Right atrium auricular region (tissue), 2 donors: ENCODE measurements at regions not wholly inside any gene's neighbourhood (a gene's known extent, or its start where the extent isn't known, plus 50 kb on each side); places are given as distances from the start of the nearest gene placed in this dataset.
"Not testable (repeated sequence)": the region's sequence is repeated elsewhere in the genome, so short reads cannot be mapped to it uniquely, and the experiment has no call there.

Source experiments
- DNase-seq: peaks from one replicate; pipeline ENCODE4 v3.0.0-alpha.2; 2019; ENCODE audit warnings: low spot score
- H3K27ac ChIP-seq, 2 donors: fragments of 200-600 bp; sonication (generic); 1 replicate in 1 of 2; 2 replicates in 1 of 2; pipeline ENCODE4 v1.5.1; 2016 to 2019
- H3K27me3 ChIP-seq, 2 donors: fragments of 200-600 bp; sonication (generic); one replicate each; pipeline versions ENCODE4 v1.5.1 to v1.6.0; 2017 to 2019
- H3K36me3 ChIP-seq: fragments of 200-600 bp; sonication (generic); one replicate; pipeline ENCODE4 v1.5.1; 2016
- H3K4me1 ChIP-seq, 2 donors: fragments of 200-600 bp; sonication (generic); one replicate each; pipeline versions ENCODE4 v1.5.1 to v1.6.0; 2017 to 2019
- H3K4me3 ChIP-seq, 2 donors: fragments of 200-600 bp; sonication (generic); 1 replicate in 1 of 2; 2 replicates in 1 of 2; pipeline ENCODE4 v1.5.1; 2017 to 2019; ENCODE audit warnings: mild to moderate bottlenecking in 1 of 2, moderate library complexity in 1 of 2
- H3K9me3 ChIP-seq, 2 donors: fragments of 200-600 bp; sonication (generic); one replicate each; pipeline ENCODE4 v1.5.1; 2019
- CTCF ChIP-seq, 2 donors: fragments of 200-600 bp; sonication (generic); IDR thresholded peaks; one replicate each; pipeline ENCODE4 v1.5.1; 2019; ENCODE audit warnings: antibody characterized with exemption in 2 of 2

DNA sequence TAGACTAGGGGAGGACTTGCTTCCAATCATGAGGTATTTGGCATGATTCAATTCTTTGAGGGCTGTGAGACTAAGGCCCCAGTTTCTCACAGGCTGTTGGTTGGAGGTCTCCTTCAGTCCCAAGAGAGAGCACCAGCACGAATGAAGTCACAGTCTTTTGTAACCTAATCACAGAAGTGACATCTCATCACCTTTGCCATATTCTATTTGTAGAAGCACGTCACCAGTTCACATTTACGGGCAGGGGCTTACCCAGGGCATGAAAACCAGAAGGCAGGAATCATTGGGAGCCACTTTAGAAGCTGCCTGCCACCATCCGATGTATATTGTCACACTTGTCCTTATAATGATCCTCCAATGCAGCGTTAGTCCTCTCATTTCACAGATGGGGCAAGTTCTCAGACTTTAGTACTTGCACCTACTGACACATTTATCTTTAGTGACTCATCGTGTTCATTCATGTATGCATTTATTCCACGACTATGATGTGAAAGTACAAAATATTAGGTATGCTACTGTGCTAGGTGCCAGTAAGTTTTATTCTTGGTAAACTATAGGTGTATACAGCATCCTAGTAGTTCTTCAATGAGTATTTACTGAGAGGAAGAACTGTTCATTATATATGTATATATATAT lies 163.8 kb upstream of the PGRMC2 start:
- no peaks in the 10 kb centered on the region for H3K27me3 ChIP-seq
- no peak overlapping the region for H3K27ac ChIP-seq
- no peaks in the 10 kb centered on the region for H3K9me3 ChIP-seq
- peaks cover 0 to 14% of the 10 kb centered on the region in 2 donors for H3K4me1 ChIP-seq
- TF ChIP-seq CTCF (IDR thresholded peaks at IDR 0.05) = no peak
- no peak for DNase-seq
- no peaks in the 10 kb centered on the region for H3K36me3 ChIP-seq
- H3K4me3 ChIP-seq = no peak overlapping the region

DNA sequence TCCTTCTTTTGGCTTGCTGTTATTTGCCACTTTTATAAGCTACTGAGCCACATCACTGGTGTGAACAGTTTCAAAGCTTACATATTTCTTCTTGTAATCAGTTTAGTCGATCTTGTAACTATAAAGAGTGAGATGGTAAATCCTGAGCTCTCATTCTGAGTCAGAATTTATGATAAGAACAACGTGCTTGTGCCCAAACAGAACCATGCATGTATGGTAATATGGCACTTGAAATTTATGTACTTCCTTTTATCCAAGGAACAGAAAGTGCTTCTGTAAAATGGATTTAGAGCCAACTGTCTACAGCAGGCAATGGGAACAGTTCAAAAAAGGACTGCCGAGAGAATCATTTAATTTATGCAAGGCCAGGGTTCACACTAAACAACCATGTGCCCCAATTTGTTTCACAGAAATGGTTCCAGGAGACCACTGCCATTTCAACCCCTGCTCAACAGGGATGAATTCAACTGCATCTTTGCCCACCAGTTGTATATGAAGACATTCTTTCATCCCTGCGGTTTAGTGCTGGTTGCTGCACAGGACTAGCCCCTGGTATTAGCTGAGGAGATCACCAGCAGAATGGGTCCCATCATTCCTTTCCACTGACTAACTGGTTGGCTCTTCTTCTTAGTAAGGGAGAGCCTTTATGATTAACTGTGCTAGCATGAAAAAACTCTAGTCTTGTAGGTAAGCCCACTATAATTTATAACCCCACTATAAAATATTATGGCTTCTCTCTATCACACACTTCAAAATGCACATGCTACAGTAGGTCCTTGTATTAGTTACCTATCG lies 162.9 kb upstream of the PGRMC2 start:
- Histone ChIP-seq H3K27ac (no peak overlapping the region), H3K4me1 (peaks cover 0 to 14% of the 10 kb centered on the region in 2 donors), H3K36me3 (no peaks in the 10 kb centered on the region), H3K27me3 (no peaks in the 10 kb centered on the region), H3K9me3 (no peaks in the 10 kb centered on the region), H3K4me3 (no peak overlapping the region)
- DNase-seq = no peak
- TF ChIP-seq CTCF (IDR thresholded peaks at IDR 0.05) = no peak

- H3K36me3 ChIP-seq = no peaks in the 10 kb centered on the region
- H3K9me3 ChIP-seq = peaks cover 0 to 8% of the 10 kb centered on the region in 2 donors
- H3K27me3 ChIP-seq = no peaks in the 10 kb centered on the region
- H3K27ac ChIP-seq = no peak overlapping the region
- peaks cover 0 to 2% of the 10 kb centered on the region in 2 donors for H3K4me1 ChIP-seq
- TF ChIP-seq CTCF (IDR thresholded peaks at IDR 0.05) = no peak
- DNase-seq = no peak
- H3K4me3 ChIP-seq = no peak overlapping the region
Measured at GRCh38 chr4:128449251-128449650, 161.6 kb upstream of the PGRMC2 start.

DNA sequence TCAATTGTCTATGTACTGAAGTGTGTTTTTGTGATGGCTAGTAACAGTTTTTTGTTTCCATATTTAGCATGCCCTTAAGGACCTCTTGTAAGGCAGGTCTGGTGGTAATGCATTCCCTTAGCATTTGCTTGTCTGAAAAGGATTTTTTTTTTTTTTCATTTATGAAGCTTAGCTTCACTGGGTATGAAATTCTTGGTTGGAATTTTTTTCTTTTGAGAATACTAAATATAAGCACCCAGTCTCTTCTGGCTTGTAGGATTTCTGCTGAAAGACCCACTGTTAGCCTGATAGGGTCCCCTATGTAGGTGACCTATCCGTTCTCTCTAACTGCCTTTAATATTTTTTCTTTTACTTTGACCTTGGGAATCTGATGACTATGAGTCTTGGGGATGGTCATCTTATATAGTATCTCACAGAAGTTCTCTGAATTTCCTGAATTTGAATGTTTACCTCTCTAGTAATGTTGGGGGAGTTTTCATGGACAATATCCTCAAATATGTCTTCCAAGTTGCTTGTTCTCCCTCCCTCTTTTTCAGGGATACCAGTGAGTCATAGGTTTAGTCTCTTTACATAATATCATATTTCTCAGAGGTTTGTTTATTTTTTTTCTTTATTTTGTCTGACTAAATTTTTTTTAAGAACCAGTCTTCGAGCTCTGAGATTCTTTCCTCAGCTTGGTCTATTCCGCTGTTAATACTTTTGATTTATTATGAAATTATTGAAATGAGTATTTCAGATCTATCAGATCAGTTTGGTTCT lies 157.1 kb upstream of the PGRMC2 start:
- DNase-seq = no peak
- Histone ChIP-seq H3K4me1 (no peaks in the 10 kb centered on the region), H3K9me3 (peaks cover 0 to 10% of the 10 kb centered on the region in 2 donors), H3K36me3 (no peaks in the 10 kb centered on the region), H3K27me3 (no peaks in the 10 kb centered on the region), H3K27ac (no peak overlapping the region), H3K4me3 (no peak overlapping the region)
- no peak for TF ChIP-seq CTCF (IDR thresholded peaks at IDR 0.05)

- H3K36me3 ChIP-seq = no peaks in the 10 kb centered on the region
Measured at GRCh38 chr4:128440923-128441322, 153.3 kb upstream of the PGRMC2 start.

GRCh38 chr4:128437023-128437422 lies 149.4 kb upstream of the PGRMC2 start:
- not testable (repeated sequence) for H3K36me3 ChIP-seq, H3K9me3 ChIP-seq, H3K4me3 ChIP-seq, H3K27ac ChIP-seq, H3K27me3 ChIP-seq, H3K4me1 ChIP-seq, DNase-seq

More at GRCh38 chr4:128440923-128441322, 153.3 kb upstream of the PGRMC2 start:
- H3K27ac ChIP-seq = no peak overlapping the region
- DNase-seq = no peak
- H3K4me3 ChIP-seq = no peak overlapping the region
- peaks cover 0 to 10% of the 10 kb centered on the region in 2 donors for H3K9me3 ChIP-seq
- H3K4me1 ChIP-seq = no peaks in the 10 kb centered on the region
- H3K27me3 ChIP-seq = no peaks in the 10 kb centered on the region
- TF ChIP-seq CTCF (IDR thresholded peaks at IDR 0.05) = no peak

- not testable (repeated sequence) for H3K27me3 ChIP-seq, H3K4me3 ChIP-seq
Measured at GRCh38 chr4:128429023-128429613, 141.5 kb upstream of the PGRMC2 start.

More at GRCh38 chr4:128429023-128429613, 141.5 kb upstream of the PGRMC2 start:
- not testable (repeated sequence) for H3K27ac ChIP-seq, H3K36me3 ChIP-seq, H3K4me1 ChIP-seq, H3K9me3 ChIP-seq, DNase-seq
